A673 (cell line): ENCODE measurements at regions not wholly inside any gene's neighbourhood (a gene's known extent, or its start where the extent isn't known, plus 50 kb on each side); places are given as distances from the start of the nearest gene placed in this dataset.

Experiments
- BruUV-seq: library from RNA; stranded (reverse); fragments of 400-500 nt; replicated peaks from 2 replicates; lab custom pipeline; 2021; lab: Mats Ljungman, UMichigan
- CTCF ChIA-PET: fragments of 300-600 bp; sonication (Branson Sonifier 250); formaldehyde crosslinking; loops from one replicate; lab custom pipeline; 2022; ENCODE audit warnings: antibody characterized with exemption; lab: Charles Lee
- POLR2A ChIA-PET: fragments of 300-600 bp; sonication (Branson Sonifier 250); formaldehyde crosslinking; loops from one replicate; lab custom pipeline; 2022; ENCODE audit warnings: antibody characterized with exemption; ENCODE audit not compliant: low non-redundant PET; lab: Charles Lee
- DNase-seq: peaks from one replicate; pipeline ENCODE4 v3.0.0-alpha.2; 2015; ENCODE audit warnings: low spot score
- H3K27ac ChIP-seq: fragments of 200-600 bp; sonication (generic); 2 replicates; pipeline ENCODE4 v1.5.1; 2016; ENCODE audit warnings: mixed run types, low read depth, mild to moderate bottlenecking, mixed read lengths, antibody characterized with exemption, low read length; ENCODE audit not compliant: poor library complexity, severe bottlenecking
- H3K27me3 ChIP-seq: fragments of 200-600 bp; sonication (generic); replicated peaks from 2 replicates; pipeline ENCODE4 v1.6.1; 2017; ENCODE audit warnings: mixed run types, low read depth, mild to moderate bottlenecking, mixed read lengths, antibody characterized with exemption, low read length; ENCODE audit not compliant: insufficient read depth, poor library complexity
- H3K36me3 ChIP-seq: fragments of 200-600 bp; sonication (generic); 2 replicates; pipeline ENCODE4 v1.6.1; 2016; ENCODE audit warnings: mixed run types, mild to moderate bottlenecking, mixed read lengths, antibody characterized with exemption, low read length; ENCODE audit not compliant: insufficient read depth, poor library complexity, severe bottlenecking
- H3K4me1 ChIP-seq: fragments of 200-600 bp; sonication (generic); 2 replicates; pipeline ENCODE4 v1.6.1; 2017; ENCODE audit warnings: mixed run types, mild to moderate bottlenecking, mixed read lengths, antibody characterized with exemption, low read length; ENCODE audit not compliant: insufficient read depth, poor library complexity, severe bottlenecking
- H3K4me3 ChIP-seq: fragments of 200-600 bp; sonication (generic); 2 replicates; pipeline ENCODE4 v1.5.1; 2016; ENCODE audit warnings: low read depth, mixed run types, mild to moderate bottlenecking, mixed read lengths, low read length; ENCODE audit not compliant: poor library complexity, severe bottlenecking
- H3K9me3 ChIP-seq: fragments of 200-600 bp; sonication (generic); 2 replicates; pipeline ENCODE4 v1.6.1; 2016; ENCODE audit warnings: mixed run types, low read depth, mild to moderate bottlenecking, mixed read lengths, antibody characterized with exemption, low read length; ENCODE audit not compliant: poor library complexity, severe bottlenecking
- EZH2 ChIP-seq: fragments of 200-600 bp; sonication (generic); IDR thresholded peaks from 2 replicates; pipeline ENCODE4 v1.6.1; 2017; ENCODE audit warnings: borderline replicate concordance, low read depth, mild to moderate bottlenecking, mixed read lengths, antibody characterized with exemption, low read length; ENCODE audit not compliant: poor library complexity, severe bottlenecking
- intact Hi-C: fragments of 100-400 bp; cut with micrococcal nuclease; formaldehyde crosslinking; loops from one replicate; pipeline ENCODE4 v1.10.0; 2022; ENCODE audit not compliant: unreplicated experiment
- TF ChIP-seq, protein P1 (sequence below): fragments of 300-800, 200-600 bp; sonication (generic); conservative IDR thresholded peaks from 2 replicates; pipeline ENCODE4 v1.5.1; 2017; ENCODE audit warnings: low read depth, mild to moderate bottlenecking, antibody characterized with exemption, low read length, moderate library complexity, mixed read lengths

- DNase-seq = no peak
- no peak overlapping the region for H3K27ac ChIP-seq
- BruUV-seq = no TSS peak
- CTCF ChIA-PET = interaction anchor here (0.7 to 1.1 kb wide), 2 partner anchors 114 to 387 kb away, joined by 4 to 5 read pairs; no protein-coding TSS in a partner anchor
- H3K36me3 ChIP-seq = no peaks in the 10 kb centered on the region
- no peaks in the 10 kb centered on the region for H3K9me3 ChIP-seq
- POLR2A ChIA-PET = no interaction called here
- no peak overlapping the region for H3K4me3 ChIP-seq
- TF ChIP-seq, protein P1, sequence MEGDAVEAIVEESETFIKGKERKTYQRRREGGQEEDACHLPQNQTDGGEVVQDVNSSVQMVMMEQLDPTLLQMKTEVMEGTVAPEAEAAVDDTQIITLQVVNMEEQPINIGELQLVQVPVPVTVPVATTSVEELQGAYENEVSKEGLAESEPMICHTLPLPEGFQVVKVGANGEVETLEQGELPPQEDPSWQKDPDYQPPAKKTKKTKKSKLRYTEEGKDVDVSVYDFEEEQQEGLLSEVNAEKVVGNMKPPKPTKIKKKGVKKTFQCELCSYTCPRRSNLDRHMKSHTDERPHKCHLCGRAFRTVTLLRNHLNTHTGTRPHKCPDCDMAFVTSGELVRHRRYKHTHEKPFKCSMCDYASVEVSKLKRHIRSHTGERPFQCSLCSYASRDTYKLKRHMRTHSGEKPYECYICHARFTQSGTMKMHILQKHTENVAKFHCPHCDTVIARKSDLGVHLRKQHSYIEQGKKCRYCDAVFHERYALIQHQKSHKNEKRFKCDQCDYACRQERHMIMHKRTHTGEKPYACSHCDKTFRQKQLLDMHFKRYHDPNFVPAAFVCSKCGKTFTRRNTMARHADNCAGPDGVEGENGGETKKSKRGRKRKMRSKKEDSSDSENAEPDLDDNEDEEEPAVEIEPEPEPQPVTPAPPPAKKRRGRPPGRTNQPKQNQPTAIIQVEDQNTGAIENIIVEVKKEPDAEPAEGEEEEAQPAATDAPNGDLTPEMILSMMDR = no peak
- TF ChIP-seq EZH2 = no peak
- H3K27me3 ChIP-seq = peaks cover 18% of the 10 kb centered on the region
- intact Hi-C loops = no loop called here
- H3K4me1 ChIP-seq = no peaks in the 10 kb centered on the region
Observed at GRCh38 chr15:98523912-98524662, 124.3 kb upstream of the IGF1R start.

DNA sequence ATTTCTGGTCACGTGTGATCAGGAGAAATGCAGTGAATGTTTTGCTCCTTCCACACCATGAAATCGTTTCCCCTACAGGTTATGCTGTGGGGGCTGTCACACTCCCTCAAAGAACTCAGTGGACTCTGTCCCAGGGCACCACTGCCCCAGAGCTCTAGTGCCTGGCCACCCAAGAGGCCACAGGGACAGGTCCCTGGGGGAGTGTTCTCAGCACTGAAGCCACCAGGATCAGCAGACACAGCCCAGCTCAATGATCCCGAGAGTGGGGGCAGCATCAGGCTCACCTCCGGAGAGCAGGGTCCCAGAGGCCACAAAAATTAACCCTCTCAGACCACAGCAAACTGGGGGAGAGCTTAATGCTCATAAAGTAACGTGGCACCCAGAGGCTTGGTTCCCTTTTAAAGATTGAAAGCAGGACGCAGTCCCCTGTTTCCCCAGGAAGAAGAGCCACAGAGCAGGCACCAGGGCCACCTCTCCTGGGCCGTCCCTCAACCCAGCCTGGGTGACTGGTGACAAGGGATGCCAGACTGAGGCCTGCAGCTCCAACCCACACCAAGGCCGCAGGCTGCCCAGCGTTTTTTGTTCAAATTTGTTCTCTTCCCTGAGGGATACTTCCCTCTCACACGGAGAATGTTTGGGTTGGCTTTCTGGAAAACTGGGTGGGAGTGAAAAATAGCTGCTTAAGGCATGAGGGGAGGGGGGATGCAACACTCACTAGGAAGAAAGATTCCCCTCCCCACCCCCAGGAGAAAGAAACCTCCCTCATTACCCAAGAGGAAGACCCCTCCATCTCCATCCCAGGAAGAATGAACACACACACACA, 123.3 kb upstream of the IGF1R start:
- H3K27ac ChIP-seq = no peak overlapping the region
- H3K4me1 ChIP-seq = no peaks in the 10 kb centered on the region
- ChIA-PET CTCF (interaction anchor here (0.5 kb wide), 1 partner anchor 438 kb away, joined by 7 read pairs; no protein-coding TSS in a partner anchor), POLR2A (no interaction called here)
- no peaks in the 10 kb centered on the region for H3K36me3 ChIP-seq
- H3K9me3 ChIP-seq = no peaks in the 10 kb centered on the region
- no peak for DNase-seq
- intact Hi-C loops = no loop called here
- no peak overlapping the region for H3K4me3 ChIP-seq
- TF ChIP-seq, protein P1 = no peak
- no peak for TF ChIP-seq EZH2
- BruUV-seq = no TSS peak
- H3K27me3 ChIP-seq = peaks cover 28% of the 10 kb centered on the region

DNA sequence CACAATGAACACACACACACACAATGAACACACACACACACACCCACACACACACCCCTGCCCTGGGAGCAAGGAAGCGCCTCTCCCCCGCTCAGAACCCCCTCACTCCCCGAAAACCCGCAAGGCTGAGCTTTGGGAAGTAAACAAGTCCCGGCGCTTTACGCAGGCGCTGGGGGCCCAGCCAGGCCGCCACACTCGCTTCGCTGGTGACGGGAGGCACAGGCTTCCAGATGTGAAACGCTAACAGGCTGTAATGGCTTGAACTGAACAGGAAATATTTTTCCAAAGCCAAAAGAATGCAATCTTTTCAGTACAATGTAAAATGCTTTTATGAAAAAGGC, 122.7 kb upstream of the IGF1R start:
- H3K36me3 ChIP-seq = no peaks in the 10 kb centered on the region
- peaks cover 33% of the 10 kb centered on the region for H3K27me3 ChIP-seq
- H3K27ac ChIP-seq = no peak overlapping the region
- TF ChIP-seq, protein P1 = no peak
- TF ChIP-seq EZH2 = no peak
- no TSS peak for BruUV-seq
- no peaks in the 10 kb centered on the region for H3K4me1 ChIP-seq
- H3K4me3 ChIP-seq = no peak overlapping the region
- no peaks in the 10 kb centered on the region for H3K9me3 ChIP-seq
- intact Hi-C loops = no loop called here
- DNase-seq = no peak
- POLR2A ChIA-PET = no interaction called here
- CTCF ChIA-PET = no interaction called here
